Tibial nerve (tissue), 4 donors: ENCODE measurements at regions not wholly inside any gene's neighbourhood (a gene's known extent, or its start where the extent isn't known, plus 50 kb on each side); places are given as distances from the start of the nearest gene placed in this dataset.
A peak's percentile ranks its signal among the peaks of the same experiment; 100 is the strongest.

ENCODE experiments used
- DNase-seq, 2 donors: peaks; one replicate each; pipeline ENCODE4 v3.0.0-alpha.2; 2019; ENCODE audit warnings: low spot score in 2 of 2
- H3K27ac ChIP-seq, 4 donors: fragments of 200-600 bp; sonication (generic) in 3 of 4; one replicate each; pipeline ENCODE4 v1.5.1; 2017 to 2019; ENCODE audit warnings: mild to moderate bottlenecking in 1 of 4
- H3K27me3 ChIP-seq, 2 donors: fragments of 200-600 bp; sonication (generic) in 1 of 2; one replicate each; pipeline versions ENCODE4 v1.5.1 to v1.6.0; 2017 to 2019
- H3K36me3 ChIP-seq, 3 donors: fragments of 200-600 bp; sonication (generic); one replicate each; pipeline ENCODE4 v1.5.1; 2018 to 2019
- H3K4me1 ChIP-seq, 4 donors: fragments of 200-600 bp; sonication (generic) in 3 of 4; one replicate each; pipeline ENCODE4 v1.5.1; 2017 to 2019
- H3K4me3 ChIP-seq, 4 donors: fragments of 200-600 bp; sonication (generic) in 3 of 4; one replicate each; pipeline ENCODE4 v1.5.1; 2017 to 2019; ENCODE audit warnings: mild to moderate bottlenecking in 1 of 4, moderate library complexity in 1 of 4
- H3K9me3 ChIP-seq, 4 donors: fragments of 200-600 bp; sonication (generic) in 3 of 4; one replicate each; pipeline ENCODE4 v1.5.1; 2017 to 2019
- EP300 ChIP-seq, 2 donors: sonication (generic); formaldehyde crosslinking; IDR thresholded peaks; one replicate each; pipeline ENCODE4 v1.6.1; 2017; ENCODE audit warnings: antibody characterized with exemption in 2 of 2, mild to moderate bottlenecking in 1 of 2
- POLR2A ChIP-seq, 2 donors: fragments of 450-650 bp; IDR thresholded peaks; one replicate each; pipeline ENCODE4 v1.6.1; 2017; ENCODE audit warnings: antibody characterized with exemption in 2 of 2, mild to moderate bottlenecking in 2 of 2, moderate library complexity in 2 of 2
- WGBS, 2 donors: methylation state at CpG; one replicate each; pipeline ENCODE4 v1.1.5; 2018; 5-methylcytosine and 5-hydroxymethylcytosine counted together
- TF ChIP-seq, protein P1 (sequence below), 5 experiments: fragments of 200-600 bp in 3 of 5; fragments of 450-650 bp in 2 of 5; sonication (generic) in 3 of 5; IDR thresholded peaks; one replicate each; pipeline ENCODE4 v1.5.1; 2016 to 2019; ENCODE audit warnings: antibody characterized with exemption in 5 of 5, mild to moderate bottlenecking in 3 of 5, moderate library complexity in 2 of 5

DNA sequence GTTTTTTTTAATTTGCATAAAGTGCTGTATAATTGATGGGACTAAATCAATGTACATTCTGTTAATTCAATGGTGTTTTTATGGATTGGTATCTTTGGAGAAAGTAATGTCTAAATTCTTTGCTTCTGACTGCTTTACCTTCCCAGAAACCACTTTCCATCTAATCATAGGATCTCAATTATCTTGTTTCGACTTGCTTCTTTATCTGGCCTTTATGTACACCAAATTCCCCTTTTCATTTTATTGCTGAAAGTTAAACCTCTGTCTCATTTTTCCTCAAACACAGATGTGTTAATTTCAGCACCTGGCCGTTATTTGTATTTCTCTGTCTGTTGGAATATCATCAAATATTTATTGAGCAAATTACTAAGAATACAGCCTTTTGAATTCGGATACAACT is 287.3 kb upstream of the GBE1 start:
- no peak overlapping the region for H3K27ac ChIP-seq
- TF ChIP-seq EP300 (IDR thresholded peaks at IDR 0.05) (no peak), POLR2A (IDR thresholded peaks at IDR 0.05) (no peak)
- TF ChIP-seq, protein P1, sequence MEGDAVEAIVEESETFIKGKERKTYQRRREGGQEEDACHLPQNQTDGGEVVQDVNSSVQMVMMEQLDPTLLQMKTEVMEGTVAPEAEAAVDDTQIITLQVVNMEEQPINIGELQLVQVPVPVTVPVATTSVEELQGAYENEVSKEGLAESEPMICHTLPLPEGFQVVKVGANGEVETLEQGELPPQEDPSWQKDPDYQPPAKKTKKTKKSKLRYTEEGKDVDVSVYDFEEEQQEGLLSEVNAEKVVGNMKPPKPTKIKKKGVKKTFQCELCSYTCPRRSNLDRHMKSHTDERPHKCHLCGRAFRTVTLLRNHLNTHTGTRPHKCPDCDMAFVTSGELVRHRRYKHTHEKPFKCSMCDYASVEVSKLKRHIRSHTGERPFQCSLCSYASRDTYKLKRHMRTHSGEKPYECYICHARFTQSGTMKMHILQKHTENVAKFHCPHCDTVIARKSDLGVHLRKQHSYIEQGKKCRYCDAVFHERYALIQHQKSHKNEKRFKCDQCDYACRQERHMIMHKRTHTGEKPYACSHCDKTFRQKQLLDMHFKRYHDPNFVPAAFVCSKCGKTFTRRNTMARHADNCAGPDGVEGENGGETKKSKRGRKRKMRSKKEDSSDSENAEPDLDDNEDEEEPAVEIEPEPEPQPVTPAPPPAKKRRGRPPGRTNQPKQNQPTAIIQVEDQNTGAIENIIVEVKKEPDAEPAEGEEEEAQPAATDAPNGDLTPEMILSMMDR (IDR thresholded peaks at IDR 0.05) = no peak
- no peaks in the 10 kb centered on the region for H3K36me3 ChIP-seq
- WGBS, 2 donors = 71 to 84% methylated on average over 3 of the region's 3 CpGs
- DNase-seq = no peak
- H3K4me1 ChIP-seq = no peaks in the 10 kb centered on the region
- no peaks in the 10 kb centered on the region for H3K9me3 ChIP-seq
- no peaks in the 10 kb centered on the region for H3K27me3 ChIP-seq
- H3K4me3 ChIP-seq = no peak overlapping the region

DNA sequence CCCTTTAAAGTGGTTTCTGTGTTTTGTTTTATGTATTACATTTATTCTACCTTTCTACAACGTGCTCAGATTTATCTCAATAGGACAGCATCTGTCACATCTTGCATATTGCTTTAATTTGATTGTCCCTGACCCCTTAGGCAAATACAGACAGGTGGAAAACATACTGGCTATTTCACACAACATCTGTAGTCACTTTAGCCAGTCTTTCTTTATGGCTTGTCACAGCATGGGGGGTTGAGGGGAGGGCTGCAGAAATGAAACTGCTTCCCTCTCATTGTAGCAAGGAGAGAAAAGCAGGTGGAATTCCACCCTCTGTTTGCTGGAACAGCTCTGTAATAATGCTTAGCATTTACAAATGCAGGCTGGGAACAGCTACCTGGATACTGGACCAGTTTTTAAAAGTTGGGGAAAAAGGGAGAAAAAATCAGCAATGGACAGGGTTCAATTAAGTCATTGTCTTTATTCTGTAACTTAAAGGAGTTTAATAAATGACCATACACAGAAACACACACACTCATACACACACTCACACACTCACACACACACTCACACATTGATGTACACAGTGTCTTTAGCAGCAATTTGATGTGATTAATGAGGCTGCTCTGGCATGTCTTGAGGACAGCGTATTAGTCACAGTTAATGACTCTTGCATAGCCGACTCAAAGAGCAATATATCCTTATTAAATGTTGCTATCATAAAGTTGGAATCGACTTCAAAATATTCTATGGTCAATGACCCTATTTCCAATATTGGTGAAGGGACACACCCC is 283.7 kb upstream of the GBE1 start:
- no peaks in the 10 kb centered on the region for H3K4me1 ChIP-seq
- no peaks in the 10 kb centered on the region for H3K27me3 ChIP-seq
- WGBS, 2 donors = 29 to 32% methylated on average over 4 of the region's 4 CpGs
- no peak for TF ChIP-seq EP300 (IDR thresholded peaks at IDR 0.05)
- TF ChIP-seq POLR2A (IDR thresholded peaks at IDR 0.05) = no peak
- TF ChIP-seq, protein P1 (IDR thresholded peaks at IDR 0.05) = no peak
- no peak overlapping the region for H3K27ac ChIP-seq
- no peaks in the 10 kb centered on the region for H3K36me3 ChIP-seq
- no peak for DNase-seq
- no peak overlapping the region for H3K4me3 ChIP-seq
- H3K9me3 ChIP-seq = no peaks in the 10 kb centered on the region

DNA sequence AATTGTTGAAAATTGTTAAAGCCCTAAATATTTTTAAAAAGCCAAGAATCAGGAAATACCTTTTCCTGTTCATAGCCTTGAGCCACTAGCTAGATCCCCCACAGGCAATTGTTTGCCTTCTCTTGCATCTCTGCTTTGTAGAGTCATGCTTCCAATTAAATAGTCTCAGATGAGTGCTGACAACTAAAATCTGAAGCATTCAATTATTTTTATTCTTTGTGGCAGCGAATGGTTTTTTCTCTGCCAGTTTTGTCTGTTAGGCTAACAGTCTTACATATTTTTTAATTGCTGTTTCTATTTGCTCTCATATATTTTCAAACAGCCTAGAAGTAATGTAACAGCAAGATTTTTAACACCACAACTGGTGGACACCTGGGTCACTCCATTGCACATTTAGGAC is 277.1 kb upstream of the GBE1 start:
- Histone ChIP-seq H3K36me3 (no peaks in the 10 kb centered on the region), H3K4me1 (no peaks in the 10 kb centered on the region), H3K9me3 (no peaks in the 10 kb centered on the region), H3K27ac (no peak overlapping the region), H3K27me3 (no peaks in the 10 kb centered on the region), H3K4me3 (no peak overlapping the region)
- WGBS, 2 donors = 41 to 50% methylated on average over 1 of the region's 1 CpG
- DNase-seq = no peak
- TF ChIP-seq EP300 (IDR thresholded peaks at IDR 0.05) = no peak
- TF ChIP-seq, protein P1 (IDR thresholded peaks at IDR 0.05) = no peak
- TF ChIP-seq POLR2A (IDR thresholded peaks at IDR 0.05) = no peak

DNA sequence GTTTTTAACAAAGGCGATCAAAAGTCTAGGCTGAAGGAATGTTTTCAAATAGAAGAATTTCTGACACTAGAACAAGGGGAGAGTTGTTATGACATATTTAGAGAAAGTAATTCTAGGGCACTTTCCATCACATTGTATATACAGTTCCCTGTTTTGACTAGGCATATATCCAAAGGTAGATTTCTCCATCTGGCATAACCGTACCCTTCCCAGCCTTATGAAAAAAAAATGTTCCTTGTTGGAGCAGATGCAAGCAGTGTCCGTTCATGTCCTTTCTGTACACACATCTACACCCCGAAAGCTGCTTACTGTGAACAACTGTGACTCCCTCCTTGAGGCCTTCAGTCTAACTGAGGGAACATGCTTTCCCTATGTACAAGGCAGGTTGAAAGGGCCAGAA is 271.7 kb upstream of the GBE1 start:
- peaks cover 0 to 6% (median 3%) of the 10 kb centered on the region in 4 donors for H3K4me1 ChIP-seq
- no peaks in the 10 kb centered on the region for H3K9me3 ChIP-seq
- H3K36me3 ChIP-seq = no peaks in the 10 kb centered on the region
- TF ChIP-seq, protein P1 (IDR thresholded peaks at IDR 0.05) = no peak
- no peak for TF ChIP-seq EP300 (IDR thresholded peaks at IDR 0.05)
- no peak for TF ChIP-seq POLR2A (IDR thresholded peaks at IDR 0.05)
- WGBS, 2 donors = 69 to 74% methylated on average over 4 of the region's 4 CpGs
- DNase-seq = no peak
- H3K4me3 ChIP-seq = no peak overlapping the region
- no peak overlapping the region for H3K27ac ChIP-seq
- H3K27me3 ChIP-seq = no peaks in the 10 kb centered on the region

DNA sequence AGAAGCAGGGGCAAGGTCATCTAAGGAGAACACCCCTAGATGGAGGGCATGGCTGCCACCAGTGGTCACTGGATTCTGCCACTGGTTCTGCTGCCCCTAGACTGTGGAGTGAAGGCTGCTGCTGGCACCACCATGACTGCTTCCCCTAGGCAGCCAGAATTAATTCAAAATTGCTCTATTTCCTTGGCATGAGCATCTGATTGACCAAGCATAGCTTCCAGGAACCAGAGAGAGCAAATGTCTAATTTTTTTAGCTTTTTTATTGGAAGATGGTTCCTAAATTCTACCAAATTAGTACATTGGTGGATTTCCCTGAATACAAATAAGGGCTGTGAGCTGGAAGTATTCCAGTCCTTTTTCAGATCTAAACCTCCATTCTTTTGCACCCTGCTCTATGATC is 270.2 kb upstream of the GBE1 start:
- H3K27ac ChIP-seq = peak overlapping the region in 3 of 4 donors; percentile 11 to 77 (median 73)
- H3K36me3 ChIP-seq = no peaks in the 10 kb centered on the region
- peaks cover 0 to 6% (median 3%) of the 10 kb centered on the region in 4 donors for H3K4me1 ChIP-seq
- H3K27me3 ChIP-seq = no peaks in the 10 kb centered on the region
- TF ChIP-seq POLR2A (IDR thresholded peaks at IDR 0.05) = no peak
- TF ChIP-seq EP300 (IDR thresholded peaks at IDR 0.05) = no peak
- TF ChIP-seq, protein P1 (IDR thresholded peaks at IDR 0.05) = no peak
- H3K4me3 ChIP-seq = no peak overlapping the region
- H3K9me3 ChIP-seq = no peaks in the 10 kb centered on the region
- no peak for DNase-seq
